ENCODE measurements at regions not wholly inside any gene's neighbourhood (a gene's known extent, or its start where the extent isn't known, plus 50 kb on each side); places are given as distances from the start of the nearest gene placed in this dataset.

GRCh38 chr5:136676685-136677084, 311.3 kb upstream of the TRPC7 start:
- no peak for DNase-seq (ENCODE audit: low read depth)
- TF ChIP-seq CTCF (IDR thresholded peaks at IDR 0.05; ENCODE audit: low read depth, low read length, missing control alignments), result no peak

GRCh38 chr5:136675769-136676168, 310.4 kb upstream of the TRPC7 start:
- no peak for TF ChIP-seq CTCF (IDR thresholded peaks at IDR 0.05; ENCODE audit: low read depth, low read length, missing control alignments)
- no peak for DNase-seq (ENCODE audit: low read depth)
- H3K4me3 ChIP-seq (ENCODE audit: low read depth, low read length), result no peak overlapping the region

More at GRCh38 chr5:136676685-136677084, 311.3 kb upstream of the TRPC7 start:
- H3K4me3 ChIP-seq (ENCODE audit: low read depth, low read length), result no peak overlapping the region

GRCh38 chr5:136674178-136674577, 308.8 kb upstream of the TRPC7 start:
- DNase-seq (ENCODE audit: low read depth), result no peak
- no peak for TF ChIP-seq CTCF (IDR thresholded peaks at IDR 0.05; ENCODE audit: low read depth, low read length, missing control alignments)
- no peak overlapping the region for H3K4me3 ChIP-seq (ENCODE audit: low read depth, low read length)

GRCh38 chr5:136667789-136668188, 302.4 kb upstream of the TRPC7 start:
- TF ChIP-seq CTCF (IDR thresholded peaks at IDR 0.05; ENCODE audit: low read depth, low read length, missing control alignments), result no peak
- DNase-seq (ENCODE audit: low read depth), result no peak
- no peak overlapping the region for H3K4me3 ChIP-seq (ENCODE audit: low read depth, low read length)

- H3K4me3 ChIP-seq (ENCODE audit: low read depth, low read length), result no peak overlapping the region
- DNase-seq (ENCODE audit: low read depth), result no peak
- no peak for TF ChIP-seq CTCF (IDR thresholded peaks at IDR 0.05; ENCODE audit: low read depth, low read length, missing control alignments)
Measured at GRCh38 chr5:136666970-136667620, 301.8 kb upstream of the TRPC7 start.

- DNase-seq (ENCODE audit: low read depth), result no peak
- no peak for TF ChIP-seq CTCF (IDR thresholded peaks at IDR 0.05; ENCODE audit: low read depth, low read length, missing control alignments)
Measured at GRCh38 chr5:136665331-136665730, 300.0 kb upstream of the TRPC7 start.

GRCh38 chr5:136661026-136661425, 295.7 kb upstream of the TRPC7 start:
- no peak overlapping the region for H3K4me3 ChIP-seq (ENCODE audit: low read depth, low read length)
- TF ChIP-seq CTCF (IDR thresholded peaks at IDR 0.05; ENCODE audit: low read depth, low read length, missing control alignments), result no peak
- no peak for DNase-seq (ENCODE audit: low read depth)

More at GRCh38 chr5:136665331-136665730, 300.0 kb upstream of the TRPC7 start:
- no peak overlapping the region for H3K4me3 ChIP-seq (ENCODE audit: low read depth, low read length)
